ENCODE measurements at regions not wholly inside any gene's neighbourhood (a gene's known extent, or its start where the extent isn't known, plus 50 kb on each side); places are given as distances from the start of the nearest gene placed in this dataset.

DNA sequence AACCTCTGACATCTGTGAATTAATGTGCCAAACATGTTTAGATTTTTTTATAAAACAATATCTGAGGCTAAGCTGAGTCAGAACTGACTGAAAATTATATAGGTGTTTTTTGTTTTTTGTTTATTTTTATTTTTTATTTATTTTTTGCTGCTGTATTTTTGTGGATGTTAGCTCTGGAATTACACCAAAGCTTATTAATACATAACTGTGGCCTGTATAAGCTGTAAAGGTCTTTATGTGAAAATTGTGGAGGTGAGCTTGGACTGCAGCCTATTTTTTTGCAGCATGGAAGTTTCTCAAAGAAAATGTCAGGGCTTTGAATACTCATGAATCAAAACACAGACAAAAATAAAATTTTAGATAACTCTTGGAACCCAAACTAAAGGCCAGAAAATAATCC lies 199.8 kb downstream of the CHRM3 start:
- TF ChIP-seq EZH2 (IDR thresholded peaks at IDR 0.05; ENCODE audit: low read depth): no peak
- TF ChIP-seq, protein P1, sequence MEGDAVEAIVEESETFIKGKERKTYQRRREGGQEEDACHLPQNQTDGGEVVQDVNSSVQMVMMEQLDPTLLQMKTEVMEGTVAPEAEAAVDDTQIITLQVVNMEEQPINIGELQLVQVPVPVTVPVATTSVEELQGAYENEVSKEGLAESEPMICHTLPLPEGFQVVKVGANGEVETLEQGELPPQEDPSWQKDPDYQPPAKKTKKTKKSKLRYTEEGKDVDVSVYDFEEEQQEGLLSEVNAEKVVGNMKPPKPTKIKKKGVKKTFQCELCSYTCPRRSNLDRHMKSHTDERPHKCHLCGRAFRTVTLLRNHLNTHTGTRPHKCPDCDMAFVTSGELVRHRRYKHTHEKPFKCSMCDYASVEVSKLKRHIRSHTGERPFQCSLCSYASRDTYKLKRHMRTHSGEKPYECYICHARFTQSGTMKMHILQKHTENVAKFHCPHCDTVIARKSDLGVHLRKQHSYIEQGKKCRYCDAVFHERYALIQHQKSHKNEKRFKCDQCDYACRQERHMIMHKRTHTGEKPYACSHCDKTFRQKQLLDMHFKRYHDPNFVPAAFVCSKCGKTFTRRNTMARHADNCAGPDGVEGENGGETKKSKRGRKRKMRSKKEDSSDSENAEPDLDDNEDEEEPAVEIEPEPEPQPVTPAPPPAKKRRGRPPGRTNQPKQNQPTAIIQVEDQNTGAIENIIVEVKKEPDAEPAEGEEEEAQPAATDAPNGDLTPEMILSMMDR (conservative IDR thresholded peaks at IDR 0.05): no peak
- no peaks in the 10 kb centered on the region for H3K79me2 ChIP-seq (ENCODE audit: low read depth)
- H2AFZ ChIP-seq: no peak overlapping the region
- no peak overlapping the region for H3K27ac ChIP-seq
- DNase-seq: no peak
- no peaks in the 10 kb centered on the region for H3K36me3 ChIP-seq (ENCODE audit: low read depth)
- no peaks in the 10 kb centered on the region for H4K20me1 ChIP-seq (ENCODE audit: insufficient read depth)
- H3F3A ChIP-seq (ENCODE audit: insufficient read depth, low read depth): no peaks in the 10 kb centered on the region
- H3K4me1 ChIP-seq (replicated peaks; ENCODE audit: insufficient read depth): no peaks in the 10 kb centered on the region
- intact Hi-C loops (cut with micrococcal nuclease; ENCODE audit: unreplicated experiment): no loop called here
- BruUV-seq (replicated peaks): no TSS peak
- no peak overlapping the region for H3K4me2 ChIP-seq
- no peak overlapping the region for H3K4me3 ChIP-seq
- no peaks in the 10 kb centered on the region for H3K27me3 ChIP-seq (ENCODE audit: insufficient read depth, low read depth)
- ChIA-PET POLR2A (ENCODE audit: unreplicated experiment) (no interaction called here), CTCF (no interaction called here)
- H3K9me2 ChIP-seq (ENCODE audit: insufficient read depth): no peaks in the 10 kb centered on the region; the same call in 1 of the 2 replicates
- H3K9me3 ChIP-seq (ENCODE audit: insufficient read depth, low read depth): no peaks in the 10 kb centered on the region; the same call in 1 of the 2 replicates

DNA sequence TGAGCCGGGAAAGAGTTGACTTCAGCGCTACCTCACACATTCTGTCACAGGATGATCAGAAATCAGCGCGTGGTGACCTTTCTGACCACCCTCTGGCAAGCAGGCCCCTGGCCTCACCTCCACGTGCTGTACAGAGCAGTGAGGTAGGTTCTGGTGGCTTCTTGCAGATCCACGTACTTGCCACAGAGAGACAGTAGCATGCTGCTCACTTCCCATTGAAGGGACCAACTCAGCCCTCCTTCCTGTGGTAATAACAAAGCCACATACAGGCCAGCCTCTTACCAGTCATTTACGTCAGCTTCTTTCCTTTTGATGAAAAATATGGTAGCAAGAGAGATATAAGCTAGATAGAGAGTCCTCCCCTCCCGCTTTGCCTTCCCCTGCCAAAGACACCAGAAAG lies 200.7 kb downstream of the CHRM3 start:
- TF ChIP-seq, protein P1 (conservative IDR thresholded peaks at IDR 0.05): no peak
- no peak for TF ChIP-seq EZH2 (IDR thresholded peaks at IDR 0.05; ENCODE audit: low read depth)
- POLR2A ChIA-PET (ENCODE audit: unreplicated experiment): no interaction called here
- no peaks in the 10 kb centered on the region for H3K27me3 ChIP-seq (ENCODE audit: insufficient read depth, low read depth)
- DNase-seq: no peak
- BruUV-seq (replicated peaks): no TSS peak
- CTCF ChIA-PET: no interaction called here
- no peak overlapping the region for H3K4me3 ChIP-seq
- H3K9me2 ChIP-seq (ENCODE audit: insufficient read depth): no peaks in the 10 kb centered on the region; the same call in 1 of the 2 replicates
- no peak overlapping the region for H2AFZ ChIP-seq
- intact Hi-C loops (cut with micrococcal nuclease; ENCODE audit: unreplicated experiment): no loop called here
- H3K9me3 ChIP-seq (ENCODE audit: insufficient read depth, low read depth): no peaks in the 10 kb centered on the region; the same call in 1 of the 2 replicates
- H4K20me1 ChIP-seq (ENCODE audit: insufficient read depth): no peaks in the 10 kb centered on the region
- no peaks in the 10 kb centered on the region for H3K79me2 ChIP-seq (ENCODE audit: low read depth)
- H3K36me3 ChIP-seq (ENCODE audit: low read depth): no peaks in the 10 kb centered on the region
- no peak overlapping the region for H3K27ac ChIP-seq
- no peaks in the 10 kb centered on the region for H3K4me1 ChIP-seq (replicated peaks; ENCODE audit: insufficient read depth)
- H3F3A ChIP-seq (ENCODE audit: insufficient read depth, low read depth): no peaks in the 10 kb centered on the region
- H3K4me2 ChIP-seq: no peak overlapping the region

DNA sequence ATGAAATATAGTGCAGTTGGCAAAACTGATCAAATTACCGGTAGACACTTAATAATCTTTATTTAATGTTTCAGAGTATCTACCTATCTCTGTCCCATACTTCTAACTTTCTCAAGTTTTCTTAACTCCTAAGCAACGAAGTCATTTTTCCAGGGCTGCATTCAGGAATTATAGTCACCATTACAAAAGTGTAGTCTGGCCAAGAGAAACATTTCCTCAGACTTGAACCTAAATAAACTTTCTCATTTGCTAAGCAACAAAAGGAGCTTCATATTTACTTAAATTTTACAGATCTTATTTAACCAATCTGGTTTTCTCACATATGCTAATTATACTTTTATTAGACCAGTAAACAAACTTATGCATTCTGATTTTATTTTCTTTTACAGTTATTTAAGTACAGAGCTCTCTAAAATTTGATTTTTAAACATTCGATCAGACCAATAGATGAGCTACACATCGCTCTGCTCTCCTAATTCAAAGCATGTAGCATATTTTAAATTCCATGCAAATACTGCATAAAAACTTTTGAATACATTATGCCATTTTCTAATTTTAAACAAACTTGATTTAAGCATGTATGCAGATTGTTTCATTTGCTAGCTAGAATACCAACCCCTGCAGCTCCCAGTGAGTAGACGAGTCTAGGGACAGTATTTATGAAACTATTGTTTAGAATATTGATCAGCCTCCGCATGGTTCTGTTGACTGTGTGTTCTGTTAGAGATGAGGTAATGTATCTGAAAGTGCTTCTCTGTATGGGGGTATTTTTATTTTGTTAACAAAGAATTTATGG lies 201.4 kb downstream of the CHRM3 start:
- BruUV-seq (replicated peaks): no TSS peak
- intact Hi-C loops (cut with micrococcal nuclease; ENCODE audit: unreplicated experiment): no loop called here
- no peaks in the 10 kb centered on the region for H3K36me3 ChIP-seq (ENCODE audit: low read depth)
- no peaks in the 10 kb centered on the region for H3K27me3 ChIP-seq (ENCODE audit: insufficient read depth, low read depth)
- CTCF ChIA-PET: no interaction called here
- H3K27ac ChIP-seq: no peak overlapping the region
- TF ChIP-seq, protein P1 (conservative IDR thresholded peaks at IDR 0.05): no peak
- no peak for TF ChIP-seq EZH2 (IDR thresholded peaks at IDR 0.05; ENCODE audit: low read depth)
- no peaks in the 10 kb centered on the region for H3K79me2 ChIP-seq (ENCODE audit: low read depth)
- H3K4me2 ChIP-seq: no peak overlapping the region
- POLR2A ChIA-PET (ENCODE audit: unreplicated experiment): no interaction called here
- no peak overlapping the region for H3K4me3 ChIP-seq
- no peaks in the 10 kb centered on the region for H3F3A ChIP-seq (ENCODE audit: insufficient read depth, low read depth)
- no peaks in the 10 kb centered on the region for H3K4me1 ChIP-seq (replicated peaks; ENCODE audit: insufficient read depth)
- no peaks in the 10 kb centered on the region; the same call in 1 of the 2 replicates for H3K9me2 ChIP-seq (ENCODE audit: insufficient read depth)
- DNase-seq: no peak
- H2AFZ ChIP-seq: no peak overlapping the region
- H3K9me3 ChIP-seq (ENCODE audit: insufficient read depth, low read depth): no peaks in the 10 kb centered on the region; the same call in 1 of the 2 replicates
- no peaks in the 10 kb centered on the region for H4K20me1 ChIP-seq (ENCODE audit: insufficient read depth)

All from PC-9 (cell line).